IMR-90 (cell line): ENCODE measurements at regions not wholly inside any gene's neighbourhood (a gene's known extent, or its start where the extent isn't known, plus 50 kb on each side); places are given as distances from the start of the nearest gene placed in this dataset.

ENCODE experiments used
- ATAC-seq: fragments of 200-7000 bp; cut with Tn5 transposase; 2 replicates; pipeline ENCODE4 v1.9.1; 2020; ENCODE audit warnings: low read depth, mild to moderate bottlenecking, moderate library complexity
- BruUV-seq: library from RNA; stranded (reverse); fragments of 400-500 nt; replicated peaks from 2 replicates; lab custom pipeline; 2021; lab: Mats Ljungman, UMichigan
- CTCF ChIA-PET: fragments of 300-600 bp; formaldehyde crosslinking; extraction: SDS; loops from one replicate; lab custom pipeline; 2021; ENCODE audit warnings: antibody characterized with exemption; lab: Yijun Ruan, JAX
- POLR2A ChIA-PET: fragments of 300-600 bp; sonication (Branson Sonifier 250); formaldehyde crosslinking; loops from one replicate; lab custom pipeline; 2022; ENCODE audit warnings: antibody characterized with exemption; ENCODE audit not compliant: unreplicated experiment; lab: Charles Lee
- DNase-seq: peaks from one replicate; pipeline ENCODE4 v3.0.0; 2013
- H2AFZ ChIP-seq: replicated peaks from 2 replicates; pipeline ENCODE3; 2013; ENCODE audit warnings: low read length, mild to moderate bottlenecking; ENCODE audit not compliant: poor library complexity
- H2AK5ac ChIP-seq: 2 replicates; pipeline ENCODE4 v1.6.1; 2013; ENCODE audit warnings: low read depth, low read length, inconsistent platforms
- H2AK9ac ChIP-seq: replicated peaks from 2 replicates; pipeline ENCODE3; 2013; ENCODE audit warnings: mild to moderate bottlenecking, low read depth, low read length, moderate library complexity; ENCODE audit not compliant: poor library complexity
- H2BK120ac ChIP-seq: 2 replicates; pipeline ENCODE4 v1.6.1; 2013; ENCODE audit warnings: low read depth, low read length, inconsistent platforms
- H2BK15ac ChIP-seq: 3 replicates; pipeline ENCODE4 v1.6.1; 2013; ENCODE audit warnings: low read depth, low read length, inconsistent platforms
- H2BK20ac ChIP-seq: 2 replicates; pipeline ENCODE4 v1.6.1; 2013; ENCODE audit warnings: low read depth, mild to moderate bottlenecking, inconsistent platforms, low read length, moderate library complexity
- H2BK5ac ChIP-seq: 2 replicates; pipeline ENCODE4 v1.6.1; 2013; ENCODE audit warnings: mild to moderate bottlenecking, low read depth, low read length, inconsistent platforms; ENCODE audit not compliant: poor library complexity, severe bottlenecking
- H3K14ac ChIP-seq: replicated peaks from 2 replicates; pipeline ENCODE4 v1.6.1; 2013; ENCODE audit warnings: low read depth, low read length, inconsistent platforms
- H3K18ac ChIP-seq: 2 replicates; pipeline ENCODE4 v1.6.1; 2013; ENCODE audit warnings: low read depth, low read length, control low read depth
- H3K23ac ChIP-seq: 2 replicates; pipeline ENCODE4 v1.6.1; 2013; ENCODE audit warnings: low read depth, low read length, inconsistent platforms
- H3K27ac ChIP-seq: 2 replicates; pipeline ENCODE4 v1.5.1; 2013; ENCODE audit warnings: mild to moderate bottlenecking, control low read depth, low read length; ENCODE audit not compliant: insufficient read depth
- H3K27me3 ChIP-seq: 2 replicates; pipeline ENCODE4 v1.6.1; 2013; ENCODE audit warnings: low read length; ENCODE audit not compliant: control insufficient read depth, insufficient read depth
- H3K36me3 ChIP-seq: 2 replicates; pipeline ENCODE4 v1.6.1; 2013; ENCODE audit warnings: low read length, mixed read lengths; ENCODE audit not compliant: control insufficient read depth, insufficient read depth
- H3K4ac ChIP-seq: 2 replicates; pipeline ENCODE4 v1.6.1; 2013; ENCODE audit warnings: low read depth, low read length, inconsistent platforms
- H3K4me1 ChIP-seq: 2 replicates; pipeline ENCODE4 v1.6.1; 2013; ENCODE audit warnings: low read length, mixed read lengths; ENCODE audit not compliant: control insufficient read depth, insufficient read depth
- H3K4me2 ChIP-seq: 2 replicates; pipeline ENCODE4 v1.6.1; 2013; ENCODE audit warnings: low read depth, mild to moderate bottlenecking, control low read depth, low read length, moderate library complexity
- H3K4me3 ChIP-seq: 2 replicates; pipeline ENCODE4 v1.5.1; 2013; ENCODE audit warnings: low read depth, mild to moderate bottlenecking, control low read depth, low read length, moderate library complexity; ENCODE audit not compliant: insufficient read depth
- H3K56ac ChIP-seq: 2 replicates; pipeline ENCODE4 v1.6.1; 2013; ENCODE audit warnings: low read length, inconsistent platforms; ENCODE audit not compliant: insufficient read depth; ENCODE audit errors: extremely low read depth
- H3K79me1 ChIP-seq, 2 experiments: 2 replicates each; pipeline ENCODE4 v1.6.1; 2013; ENCODE audit warnings: low read length in 2 of 2, inconsistent platforms in 1 of 2, low read depth in 1 of 2
- H3K9ac ChIP-seq: 2 replicates; pipeline ENCODE4 v1.6.1; 2013; ENCODE audit warnings: low read depth, low read length, control low read depth
- H3K9me1 ChIP-seq: 2 replicates; pipeline ENCODE4 v1.6.1; 2013; ENCODE audit warnings: low read length, inconsistent platforms; ENCODE audit not compliant: insufficient read depth
- H3K9me3 ChIP-seq: 2 replicates; pipeline ENCODE4 v1.6.1; 2013; ENCODE audit warnings: low read length; ENCODE audit not compliant: control insufficient read depth, insufficient read depth
- H4K20me1 ChIP-seq: 2 replicates; pipeline ENCODE4 v1.6.1; 2013; ENCODE audit warnings: low read length, inconsistent platforms; ENCODE audit not compliant: insufficient read depth
- H4K5ac ChIP-seq: 2 replicates; pipeline ENCODE4 v1.6.1; 2013; ENCODE audit warnings: mild to moderate bottlenecking, low read depth, low read length, control low read depth
- H4K8ac ChIP-seq, 2 experiments: 2 replicates each; pipeline ENCODE4 v1.6.1; 2013; ENCODE audit warnings: low read depth in 2 of 2, low read length in 2 of 2, control low read depth in 1 of 2, inconsistent platforms in 1 of 2
- H4K91ac ChIP-seq: 2 replicates; pipeline ENCODE4 v1.6.1; 2013; ENCODE audit warnings: low read depth, low read length, inconsistent platforms; ENCODE audit not compliant: insufficient read depth
- BHLHE40 ChIP-seq: fragments of 150-350 bp; IDR thresholded peaks from 2 replicates; pipeline ENCODE4 v1.6.1; 2016; ENCODE audit warnings: mild to moderate bottlenecking, low read depth, low read length
- CEBPB ChIP-seq: IDR thresholded peaks from 2 replicates; pipeline ENCODE4 v1.6.1; 2012; ENCODE audit warnings: low read depth, low read length, improper control_type of control experiment
- CHD1 ChIP-seq: IDR thresholded peaks from 2 replicates; pipeline ENCODE4 v1.6.1; 2012; ENCODE audit warnings: low read depth, low read length, improper control_type of control experiment
- FOS ChIP-seq: fragments of 150-350 bp; IDR thresholded peaks from 2 replicates; pipeline ENCODE4 v1.6.1; 2016; ENCODE audit warnings: low read depth, low read length
- MAFK ChIP-seq: IDR thresholded peaks from 2 replicates; pipeline ENCODE4 v1.6.1; 2012; ENCODE audit warnings: low read depth, low read length, improper control_type of control experiment
- MAZ ChIP-seq: IDR thresholded peaks from 2 replicates; pipeline ENCODE4 v1.6.1; 2012; ENCODE audit warnings: low read depth, mild to moderate bottlenecking, low read length, improper control_type of control experiment, moderate library complexity, borderline replicate concordance
- MXI1 ChIP-seq: IDR thresholded peaks from 2 replicates; pipeline ENCODE4 v1.6.1; 2012; ENCODE audit warnings: low read depth, mild to moderate bottlenecking, low read length, moderate library complexity, borderline replicate concordance
- NFE2L2 ChIP-seq: fragments of 150-350 bp; IDR thresholded peaks from 2 replicates; pipeline ENCODE4 v1.6.1; 2016; ENCODE audit warnings: low read depth, mild to moderate bottlenecking, low read length
- POLR2A ChIP-seq: IDR thresholded peaks from 2 replicates; pipeline ENCODE4 v1.6.1; 2012; ENCODE audit warnings: mild to moderate bottlenecking, low read depth, low read length
- RAD21 ChIP-seq: IDR thresholded peaks from 2 replicates; pipeline ENCODE4 v1.6.1; 2012; ENCODE audit warnings: low read length, improper control_type of control experiment
- RCOR1 ChIP-seq: IDR thresholded peaks from 2 replicates; pipeline ENCODE4 v1.6.1; 2012; ENCODE audit warnings: mild to moderate bottlenecking, low read length, improper control_type of control experiment; ENCODE audit not compliant: insufficient replicate concordance
- RFX5 ChIP-seq: IDR thresholded peaks from 2 replicates; pipeline ENCODE4 v1.8.0; 2012; ENCODE audit warnings: low read depth, mild to moderate bottlenecking, low read length, moderate library complexity
- SMC3 ChIP-seq: fragments of 150-350 bp; IDR thresholded peaks from 2 replicates; pipeline ENCODE4 v1.6.1; 2016; ENCODE audit warnings: low read depth, mild to moderate bottlenecking, antibody characterized with exemption, low read length, moderate library complexity
- WGBS, 2 experiments: methylation state at CpG; one replicate each; pipeline versions ENCODE4 v1.1.5 to v1.1.7; 2013; ENCODE audit warnings: missing lambda C conversion rate in 2 of 2; ENCODE audit not compliant: insufficient read length in 1 of 2; ENCODE audit errors: extremely low coverage in 2 of 2; 5-methylcytosine and 5-hydroxymethylcytosine counted together
- dilution Hi-C: fragments of 300-500 bp; cut with HindIII; formaldehyde crosslinking; loops from one replicate; pipeline ENCODE4 v1.14.3; 2018; ENCODE audit warnings: low sequenced_read_pairs; ENCODE audit not compliant: unreplicated experiment
- in situ Hi-C: fragments of 300-500 bp; cut with MboI; formaldehyde crosslinking; loops from 3 replicates; pipeline ENCODE4 v1.14.3; 2019; ENCODE audit warnings: low sequenced_read_pairs, inconsistent platforms, mixed read lengths
- intact Hi-C: fragments of 100-400 bp; cut with micrococcal nuclease; formaldehyde crosslinking; loops from 2 replicates; pipeline ENCODE4 v1.10.0; 2022
- TF ChIP-seq, protein P1 (sequence below): fragments of 150-350 bp; IDR thresholded peaks from 2 replicates; pipeline ENCODE4 v1.6.1; 2017; ENCODE audit warnings: mild to moderate bottlenecking, antibody characterized with exemption, low read length, low read depth
- TF ChIP-seq, protein P2 (sequence below): conservative IDR thresholded peaks from 2 replicates; pipeline ENCODE4 v1.5.1; 2012; ENCODE audit warnings: mild to moderate bottlenecking, low read depth, low read length, improper control_type of control experiment
- TF ChIP-seq, protein P3 (sequence below): fragments of 150-350 bp; IDR thresholded peaks from 2 replicates; pipeline ENCODE4 v1.6.1; 2016; ENCODE audit warnings: low read depth, mild to moderate bottlenecking, low read length, moderate library complexity, borderline replicate concordance

DNA sequence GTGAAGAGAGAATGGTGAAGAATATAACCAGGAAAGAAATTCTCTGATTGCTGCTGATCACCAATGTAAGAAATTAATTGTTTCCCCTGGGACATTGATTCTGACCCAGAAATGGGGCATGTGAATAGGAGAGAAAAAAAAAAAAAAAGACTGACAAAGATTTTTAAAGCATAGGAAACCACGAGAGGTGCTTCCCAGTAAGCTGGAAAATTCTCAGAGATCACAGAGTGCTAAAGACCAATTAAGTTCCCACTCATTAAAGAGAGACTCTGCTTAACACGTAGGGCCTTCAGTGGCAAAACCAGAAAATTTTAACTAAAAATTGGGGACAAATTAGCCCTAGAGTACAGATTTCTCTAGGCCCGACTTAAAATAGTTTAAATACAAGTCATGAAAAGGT is 604.4 kb downstream of the ARAP2 start:
- Histone ChIP-seq H3K9me3 (peaks cover 4% of the 10 kb centered on the region; the same call in 1 of the 2 replicates), H4K5ac (no peak overlapping the region), H3K9me1 (no peaks in the 10 kb centered on the region), H3K56ac (no peak overlapping the region), H2BK20ac (no peak overlapping the region), H3K18ac (no peak overlapping the region), H3K9ac (no peak overlapping the region), H4K20me1 (no peaks in the 10 kb centered on the region), H3K14ac (no peak overlapping the region), H3K23ac (no peak overlapping the region), H2AK9ac (no peak overlapping the region), H4K8ac (no peak overlapping the region), H3K4me3 (no peak overlapping the region), H2AFZ (no peak overlapping the region), H3K4ac (no peak overlapping the region), H2BK5ac (no peak overlapping the region), H2BK15ac (no peak overlapping the region), H3K4me2 (no peak overlapping the region), H3K79me1 (no peaks in the 10 kb centered on the region), H4K91ac (no peak overlapping the region), H3K36me3 (no peaks in the 10 kb centered on the region), H3K27ac (no peak overlapping the region), H2BK120ac (no peak overlapping the region), H2AK5ac (no peak overlapping the region), H3K27me3 (no peaks in the 10 kb centered on the region), H3K4me1 (no peaks in the 10 kb centered on the region)
- TF ChIP-seq, protein P1, sequence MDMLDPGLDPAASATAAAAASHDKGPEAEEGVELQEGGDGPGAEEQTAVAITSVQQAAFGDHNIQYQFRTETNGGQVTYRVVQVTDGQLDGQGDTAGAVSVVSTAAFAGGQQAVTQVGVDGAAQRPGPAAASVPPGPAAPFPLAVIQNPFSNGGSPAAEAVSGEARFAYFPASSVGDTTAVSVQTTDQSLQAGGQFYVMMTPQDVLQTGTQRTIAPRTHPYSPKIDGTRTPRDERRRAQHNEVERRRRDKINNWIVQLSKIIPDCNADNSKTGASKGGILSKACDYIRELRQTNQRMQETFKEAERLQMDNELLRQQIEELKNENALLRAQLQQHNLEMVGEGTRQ = no peak
- TF ChIP-seq CHD1 (no peak), RCOR1 (no peak), RFX5 (no peak), MXI1 (no peak), CEBPB (no peak), NFE2L2 (no peak), BHLHE40 (no peak), FOS (no peak), RAD21 (no peak), MAFK (no peak), MAZ (no peak), SMC3 (no peak), POLR2A (no peak)
- TF ChIP-seq, protein P2, sequence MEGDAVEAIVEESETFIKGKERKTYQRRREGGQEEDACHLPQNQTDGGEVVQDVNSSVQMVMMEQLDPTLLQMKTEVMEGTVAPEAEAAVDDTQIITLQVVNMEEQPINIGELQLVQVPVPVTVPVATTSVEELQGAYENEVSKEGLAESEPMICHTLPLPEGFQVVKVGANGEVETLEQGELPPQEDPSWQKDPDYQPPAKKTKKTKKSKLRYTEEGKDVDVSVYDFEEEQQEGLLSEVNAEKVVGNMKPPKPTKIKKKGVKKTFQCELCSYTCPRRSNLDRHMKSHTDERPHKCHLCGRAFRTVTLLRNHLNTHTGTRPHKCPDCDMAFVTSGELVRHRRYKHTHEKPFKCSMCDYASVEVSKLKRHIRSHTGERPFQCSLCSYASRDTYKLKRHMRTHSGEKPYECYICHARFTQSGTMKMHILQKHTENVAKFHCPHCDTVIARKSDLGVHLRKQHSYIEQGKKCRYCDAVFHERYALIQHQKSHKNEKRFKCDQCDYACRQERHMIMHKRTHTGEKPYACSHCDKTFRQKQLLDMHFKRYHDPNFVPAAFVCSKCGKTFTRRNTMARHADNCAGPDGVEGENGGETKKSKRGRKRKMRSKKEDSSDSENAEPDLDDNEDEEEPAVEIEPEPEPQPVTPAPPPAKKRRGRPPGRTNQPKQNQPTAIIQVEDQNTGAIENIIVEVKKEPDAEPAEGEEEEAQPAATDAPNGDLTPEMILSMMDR = no peak
- TF ChIP-seq, protein P3, sequence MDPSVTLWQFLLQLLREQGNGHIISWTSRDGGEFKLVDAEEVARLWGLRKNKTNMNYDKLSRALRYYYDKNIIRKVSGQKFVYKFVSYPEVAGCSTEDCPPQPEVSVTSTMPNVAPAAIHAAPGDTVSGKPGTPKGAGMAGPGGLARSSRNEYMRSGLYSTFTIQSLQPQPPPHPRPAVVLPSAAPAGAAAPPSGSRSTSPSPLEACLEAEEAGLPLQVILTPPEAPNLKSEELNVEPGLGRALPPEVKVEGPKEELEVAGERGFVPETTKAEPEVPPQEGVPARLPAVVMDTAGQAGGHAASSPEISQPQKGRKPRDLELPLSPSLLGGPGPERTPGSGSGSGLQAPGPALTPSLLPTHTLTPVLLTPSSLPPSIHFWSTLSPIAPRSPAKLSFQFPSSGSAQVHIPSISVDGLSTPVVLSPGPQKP = no peak
- no peak for DNase-seq
- CTCF ChIA-PET = no interaction called here
- in situ Hi-C loops = no loop called here
- WGBS, 2 experiments = no CpG with 5 or more reads among the region's 3 CpGs
- POLR2A ChIA-PET = interaction anchor here (0.6 kb wide), 1 partner anchor 377 kb away, joined by 8 read pairs; no protein-coding TSS in a partner anchor
- BruUV-seq = no TSS peak
- dilution Hi-C loops = no loop called here
- intact Hi-C loops = no loop called here
- no peak for ATAC-seq
